ENCODE measurements at regions not wholly inside any gene's neighbourhood (a gene's known extent, or its start where the extent isn't known, plus 50 kb on each side); places are given as distances from the start of the nearest gene placed in this dataset.
"Not testable (repeated sequence)": the region's sequence is repeated elsewhere in the genome, so short reads cannot be mapped to it uniquely, and the experiment has no call there.

GRCh38 chr2:228352980-228353379 lies 171.5 kb upstream of the SPHKAP start:
- not testable (repeated sequence) for TF ChIP-seq CTCF (IDR thresholded peaks at IDR 0.05; ENCODE audit: insufficient read depth, low read length); POLR2AphosphoS5 (IDR thresholded peaks at IDR 0.05; ENCODE audit: low read depth); REST (IDR thresholded peaks at IDR 0.05; ENCODE audit: insufficient replicate concordance, low read depth)

Data from HL-60 (cell line).